HepG2 (cell line): ENCODE measurements at regions not wholly inside any gene's neighbourhood (a gene's known extent, or its start where the extent isn't known, plus 50 kb on each side); places are given as distances from the start of the nearest gene placed in this dataset.

ENCODE experiments used
- ATAC-seq: fragments of 200-7000 bp; cut with Tn5 transposase; 3 replicates; pipeline ENCODE4 v1.9.1; 2020; ENCODE audit warnings: mild to moderate bottlenecking, moderate library complexity
- BruUV-seq: library from RNA; stranded (reverse); fragments of 400-500 nt; replicated peaks from 2 replicates; lab custom pipeline; 2021; lab: Mats Ljungman, UMichigan
- CTCF ChIA-PET: fragments of 300-600 bp; formaldehyde crosslinking; extraction: SDS; loops from one replicate; lab custom pipeline; 2021; ENCODE audit warnings: low total read pairs, inconsistent platforms, low intra/inter-chr PET ratio; lab: Yijun Ruan, JAX
- POLR2A ChIA-PET: fragments of 350-600 bp; sonication (Branson Sonifier 250); formaldehyde crosslinking; loops from one replicate; lab custom pipeline; 2020; ENCODE audit warnings: antibody characterized with exemption, inconsistent platforms; lab: Yijun Ruan, JAX
- DNase-seq: peaks from one replicate; pipeline ENCODE4 v3.0.0-alpha.2; 2015; ENCODE audit warnings: low spot score
- FAIRE-seq: peaks from 3 replicates; lab custom pipeline; 2011; peaks lifted over from hg19 to GRCh38; lab: Jason Lieb, UNC
- H2AFZ ChIP-seq: one replicate; pipeline ENCODE4 v1.6.1; 2011; ENCODE audit warnings: low read length, inconsistent platforms
- H3K27ac ChIP-seq: fragments of 300-600 bp; 3 replicates; pipeline ENCODE4 v1.8.0; 2011; ENCODE audit warnings: mixed run types, mild to moderate bottlenecking, mixed read lengths, low read length, inconsistent platforms; ENCODE audit not compliant: insufficient read depth; ENCODE audit errors: extremely low read length
- H3K27me3 ChIP-seq, 2 experiments: fragments of 200-600 bp in 1 of 2; 2 replicates in 1 of 2; 3 replicates in 1 of 2; pipeline versions ENCODE4 v1.6.0 to v1.8.0; 2011; ENCODE audit warnings: low read length in 2 of 2, mild to moderate bottlenecking in 2 of 2, moderate library complexity in 2 of 2, inconsistent platforms in 1 of 2; ENCODE audit not compliant: insufficient read depth in 2 of 2, control insufficient read depth in 1 of 2
- H3K36me3 ChIP-seq, 2 experiments: fragments of 200-600 bp in 1 of 2; replicated peaks in 1 of 2; 2 replicates in 1 of 2; 3 replicates in 1 of 2; pipeline versions ENCODE4 v1.5.1 to v1.8.0; 2011; ENCODE audit warnings: low read length in 2 of 2, inconsistent platforms in 1 of 2; ENCODE audit not compliant: insufficient read depth in 2 of 2, control insufficient read depth in 1 of 2
- H3K4me1 ChIP-seq: 2 replicates; pipeline ENCODE4 v1.5.1; 2012; ENCODE audit warnings: low read length, inconsistent platforms; ENCODE audit not compliant: insufficient read depth
- H3K4me2 ChIP-seq: 2 replicates; pipeline ENCODE4 v1.6.0; 2011; ENCODE audit warnings: low read depth, low read length, inconsistent platforms
- H3K4me3 ChIP-seq, 3 experiments: fragments of 200-600 bp in 1 of 3; sonication (generic), shearing (Covaris generic) in 1 of 3; replicated peaks in 1 of 3; 2 replicates each; pipeline ENCODE4 v1.5.1; 2011 to 2016; ENCODE audit warnings: low read length in 3 of 3, inconsistent platforms in 2 of 3, low read depth in 2 of 3, mild to moderate bottlenecking in 2 of 3, control low read depth in 1 of 3, mixed read lengths in 1 of 3; ENCODE audit not compliant: insufficient read depth in 1 of 3
- H3K79me2 ChIP-seq: one replicate; pipeline ENCODE4 v1.6.1; 2011; ENCODE audit warnings: low read length, inconsistent platforms; ENCODE audit not compliant: insufficient read depth
- H3K9ac ChIP-seq: 2 replicates; pipeline ENCODE4 v1.6.0; 2011; ENCODE audit warnings: mild to moderate bottlenecking, low read depth, low read length, inconsistent platforms; ENCODE audit not compliant: insufficient read depth
- H3K9me3 ChIP-seq: 2 replicates; pipeline ENCODE4 v1.5.1; 2012; ENCODE audit warnings: mild to moderate bottlenecking, low read length
- H4K20me1 ChIP-seq: 2 replicates; pipeline ENCODE4 v1.6.0; 2011; ENCODE audit warnings: inconsistent platforms, mild to moderate bottlenecking, low read length, moderate library complexity; ENCODE audit not compliant: insufficient read depth
- ATF4 ChIP-seq, 2 experiments: fragments of 450-650 bp in 1 of 2; sonication (generic) in 1 of 2; formaldehyde crosslinking; IDR thresholded peaks; 2 replicates each; pipeline versions ENCODE4 v1.5.0 to v1.8.0; 2020 to 2022; ENCODE audit warnings: mild to moderate bottlenecking in 1 of 2, missing genetic modification reagents in 1 of 2
- CENPX ChIP-seq: sonication (generic); formaldehyde crosslinking; IDR thresholded peaks from 2 replicates; pipeline ENCODE4 v1.9.0; 2021; ENCODE audit warnings: mild to moderate bottlenecking, missing genetic modification reagents, moderate library complexity
- ZXDC ChIP-seq: sonication (generic); formaldehyde crosslinking; IDR thresholded peaks from 2 replicates; pipeline ENCODE4 v1.5.0; 2020; ENCODE audit warnings: mild to moderate bottlenecking, missing genetic modification reagents
- in situ Hi-C: cut with HindIII; loops from 2 replicates; pipeline ENCODE4 v1.10.0; 2017; ENCODE audit warnings: low pct_unique_long_range_greater_than_20kb; ENCODE audit not compliant: extremely low pct_ligation_motif_present
- intact Hi-C: fragments of 100-400 bp; cut with micrococcal nuclease; formaldehyde crosslinking; loops from one replicate; pipeline ENCODE4 v1.10.0; 2022; ENCODE audit not compliant: unreplicated experiment

- no peak for TF ChIP-seq ZXDC (CRISPR knock-in tag)
These were observed 1160.2 kb downstream of the FAM133A start (continued) for GRCh38 chrX:94834226-94834625.

- Histone ChIP-seq H3K27ac (no peak overlapping the region), H3K27me3 (no peaks in the 10 kb centered on the region), H3K4me3 (no peak overlapping the region), H3K79me2 (no peaks in the 10 kb centered on the region), H3K36me3 (no peaks in the 10 kb centered on the region), H3K4me2 (no peak overlapping the region), H2AFZ (no peak overlapping the region), H3K9ac (no peak overlapping the region), H4K20me1 (no peaks in the 10 kb centered on the region), H3K9me3 (no peaks in the 10 kb centered on the region), H3K4me1 (no peaks in the 10 kb centered on the region)
- TF ChIP-seq ATF4 (CRISPR knock-in tag; IDR thresholded peaks at IDR 0.05) = no peak
- no peak for TF ChIP-seq CENPX (CRISPR knock-in tag)
- intact Hi-C loops (no loop called here), in situ Hi-C loops (no loop called here)
- POLR2A ChIA-PET = no interaction called here
- ATAC-seq (no peak), FAIRE-seq (no peak), DNase-seq (no peak)
- no TSS peak for BruUV-seq
- CTCF ChIA-PET = no interaction called here
These were observed 1176.8 kb downstream of the FAM133A start for GRCh38 chrX:94850811-94851210.
